ENCODE measurements at regions not wholly inside any gene's neighbourhood (a gene's known extent, or its start where the extent isn't known, plus 50 kb on each side); places are given as distances from the start of the nearest gene placed in this dataset.

DNA sequence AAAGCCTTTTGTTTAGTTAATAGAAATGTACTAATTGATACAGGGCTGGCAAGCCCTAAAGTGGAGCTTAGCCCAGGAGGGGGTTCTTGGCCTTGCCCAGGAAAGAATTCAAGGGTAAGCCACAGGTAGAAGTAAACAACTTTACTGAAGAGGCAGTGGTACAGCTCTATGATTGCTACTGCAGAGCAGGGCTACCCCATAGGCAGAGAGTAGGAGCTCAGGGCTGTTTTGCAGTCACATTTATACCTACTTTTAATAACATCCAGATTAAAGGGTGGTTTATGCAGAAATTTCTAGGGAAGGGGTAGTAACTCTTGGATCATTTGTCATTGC is 680.4 kb upstream of the GJE1 start:
- DNase-seq (ENCODE audit: low read depth in 2 of 2): no peak

DNA sequence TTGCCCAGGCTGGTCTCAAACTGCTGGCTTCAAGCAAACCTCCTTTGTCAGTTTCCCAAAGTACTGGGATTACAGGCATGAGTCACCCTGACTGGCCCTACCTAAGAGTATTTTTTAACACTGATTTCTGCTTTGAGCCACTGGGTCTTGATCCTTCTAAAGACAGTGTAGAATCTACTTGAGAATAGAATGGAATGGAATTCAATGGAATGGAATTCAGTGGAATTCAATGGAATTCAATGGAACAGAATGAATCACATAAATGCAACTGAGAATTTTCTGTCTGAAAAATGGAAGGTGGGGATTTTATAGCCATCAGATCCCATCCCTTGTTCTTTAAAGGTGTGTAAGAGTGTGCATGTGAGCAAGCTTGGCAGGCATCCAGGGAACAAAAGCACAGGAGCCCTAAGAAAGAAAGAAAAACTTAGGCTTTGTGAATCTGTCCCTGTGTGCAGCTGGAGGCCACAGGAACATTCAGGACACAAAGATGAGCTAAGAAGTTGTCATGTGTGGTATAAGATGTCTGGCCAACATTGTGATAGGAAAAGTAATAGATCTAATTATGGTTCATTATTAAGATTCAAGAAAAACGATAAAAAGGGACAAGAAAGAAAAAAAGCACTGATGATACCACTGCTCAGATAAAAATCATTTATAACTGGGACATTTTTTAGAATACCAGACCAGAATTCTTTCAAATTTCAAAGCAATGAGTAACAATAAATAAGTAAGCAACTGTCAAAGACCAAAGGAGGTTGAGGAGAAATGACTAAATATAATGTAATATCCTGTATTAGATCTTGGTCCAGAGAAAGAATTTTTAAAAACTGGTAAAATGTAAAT is 681.0 kb upstream of the GJE1 start:
- DNase-seq (ENCODE audit: low read depth in 2 of 2): no peak

DNA sequence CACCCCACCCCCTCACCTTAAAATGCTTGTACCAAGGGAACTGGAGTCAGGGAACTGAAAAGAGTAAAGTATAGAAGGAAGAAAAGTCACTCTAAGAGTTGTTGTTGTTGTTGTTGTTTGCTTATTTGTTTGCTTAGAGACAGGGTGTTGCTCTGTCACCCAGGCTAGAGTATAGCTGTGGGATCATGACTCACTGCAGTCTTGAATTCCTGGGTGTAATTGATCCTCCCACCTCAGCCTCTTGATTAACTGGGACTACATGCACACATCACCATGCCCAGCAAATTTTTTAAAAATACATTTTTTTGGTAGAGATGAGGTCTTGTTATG is 681.6 kb upstream of the GJE1 start:
- DNase-seq (ENCODE audit: low read depth in 2 of 2): no peak

DNA sequence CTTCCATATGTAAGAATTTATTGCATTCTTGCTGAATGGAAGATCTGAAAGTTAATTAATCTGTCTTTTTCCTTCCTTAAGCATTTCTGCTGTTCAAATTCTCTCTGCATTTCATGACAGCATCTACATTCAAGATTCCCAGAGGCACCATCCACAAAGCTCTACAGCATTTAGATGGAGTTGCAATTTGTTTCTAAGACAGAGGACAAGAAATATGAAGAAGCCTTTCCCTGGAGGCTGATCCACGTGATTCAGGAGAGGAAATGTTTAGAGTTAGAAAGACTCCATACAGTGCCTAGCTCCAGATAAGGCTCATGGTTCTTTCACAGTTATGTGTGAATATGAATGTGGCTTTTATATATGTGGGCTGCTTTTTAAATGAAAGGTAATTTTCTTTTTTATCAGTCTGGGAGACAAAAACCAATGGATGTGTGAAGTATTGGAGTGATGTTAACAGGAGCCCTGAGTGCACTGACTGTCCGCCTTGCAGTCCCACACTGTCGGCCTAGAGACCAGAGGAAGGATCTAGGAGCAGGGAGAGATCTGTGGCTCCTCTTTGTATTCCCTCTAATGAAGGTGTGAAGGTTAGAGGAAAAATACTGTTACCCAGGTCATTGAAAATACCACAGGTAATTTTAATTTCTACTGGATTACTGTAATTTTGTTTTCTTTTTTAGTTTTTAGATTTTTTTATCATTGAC is 686.6 kb upstream of the GJE1 start:
- no peak for DNase-seq (ENCODE audit: low read depth in 2 of 2)

DNA sequence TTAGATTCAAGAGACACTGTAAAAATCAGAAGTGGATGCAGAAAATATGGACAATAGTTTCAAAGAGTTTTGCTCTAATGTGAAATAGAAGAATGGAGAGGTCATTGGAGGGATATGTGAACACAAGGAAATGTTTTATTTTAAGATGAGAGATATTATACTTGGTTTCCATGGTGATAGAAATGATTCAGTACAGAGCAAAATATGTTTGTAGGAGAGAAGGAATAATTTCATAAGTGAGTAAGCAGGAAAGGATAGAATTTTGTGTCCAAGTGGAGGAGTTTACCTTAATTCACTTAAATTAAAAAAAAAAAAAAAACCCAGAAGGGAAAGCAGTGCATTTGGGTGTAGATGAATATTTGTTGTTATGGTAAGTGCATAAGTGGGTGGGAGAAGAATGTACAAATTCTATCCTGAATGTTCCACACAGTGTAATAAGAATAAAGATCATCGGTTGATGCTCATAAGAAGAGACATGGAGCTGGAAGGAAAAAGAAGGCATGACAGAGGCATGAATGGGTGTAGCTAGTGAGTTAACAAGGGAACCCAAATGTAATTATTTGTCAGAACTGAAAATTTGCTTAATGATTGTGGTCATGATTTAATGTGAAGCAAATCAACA is 688.9 kb upstream of the GJE1 start:
- DNase-seq (ENCODE audit: low read depth in 2 of 2): no peak

DNA sequence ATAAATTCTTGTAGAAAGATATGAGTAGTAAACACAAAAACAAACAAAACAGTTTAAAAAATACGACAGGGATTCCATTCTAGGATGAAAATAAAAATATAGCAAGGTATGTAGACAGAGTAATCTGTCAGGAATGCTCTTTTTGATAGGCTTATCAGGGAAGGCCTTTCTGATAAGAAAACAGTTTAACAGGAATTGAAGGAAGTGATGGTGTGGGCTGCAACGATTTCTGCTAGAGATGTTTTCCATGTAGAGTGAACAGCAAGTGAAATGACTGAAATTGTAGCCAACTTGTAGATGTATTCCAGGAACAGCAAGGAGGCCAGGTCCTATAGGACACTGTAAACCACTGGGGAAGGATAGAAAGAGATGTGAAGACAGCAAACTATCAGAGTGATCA is 689.7 kb upstream of the GJE1 start:
- no peak for DNase-seq (ENCODE audit: low read depth in 2 of 2)

DNA sequence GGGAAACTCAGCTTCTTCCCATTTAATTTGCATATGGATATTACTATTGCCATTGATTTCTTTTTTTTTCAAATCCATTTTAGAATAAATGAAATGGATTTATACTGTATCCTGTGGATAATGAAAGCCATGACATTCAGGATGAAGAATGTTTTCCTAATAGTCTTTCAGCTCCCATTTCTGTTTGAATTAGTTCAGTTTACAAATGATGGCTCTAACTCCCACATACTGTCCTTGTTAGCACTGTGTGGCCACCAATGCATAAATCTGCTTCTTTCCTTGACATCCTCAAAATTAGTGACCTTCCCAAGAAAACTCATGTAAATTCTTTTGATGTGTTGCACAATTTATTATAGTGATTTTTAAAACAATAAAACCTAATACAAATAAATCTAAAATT is 693.2 kb upstream of the GJE1 start:
- DNase-seq (ENCODE audit: low read depth in 2 of 2): no peak

DNA sequence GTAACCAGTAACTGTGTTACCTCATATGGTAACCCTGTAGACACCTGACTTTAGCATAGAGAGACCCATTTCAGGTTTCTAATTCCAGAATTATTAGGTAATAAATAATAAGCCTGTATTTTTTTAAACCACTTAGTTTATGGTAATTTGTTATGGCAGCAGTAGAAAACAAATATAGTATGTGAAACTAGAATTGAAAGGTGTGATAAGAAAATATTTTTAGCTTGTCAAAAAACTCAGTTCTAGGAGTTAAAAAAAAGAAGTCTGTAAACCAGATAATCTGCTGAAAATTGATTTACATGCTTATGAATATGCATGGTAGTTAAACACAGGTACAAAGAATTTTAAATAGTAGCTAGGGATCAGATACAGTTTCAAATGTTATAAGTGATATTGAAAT is 695.0 kb upstream of the GJE1 start:
- no peak for DNase-seq (ENCODE audit: low read depth in 2 of 2)

DNA sequence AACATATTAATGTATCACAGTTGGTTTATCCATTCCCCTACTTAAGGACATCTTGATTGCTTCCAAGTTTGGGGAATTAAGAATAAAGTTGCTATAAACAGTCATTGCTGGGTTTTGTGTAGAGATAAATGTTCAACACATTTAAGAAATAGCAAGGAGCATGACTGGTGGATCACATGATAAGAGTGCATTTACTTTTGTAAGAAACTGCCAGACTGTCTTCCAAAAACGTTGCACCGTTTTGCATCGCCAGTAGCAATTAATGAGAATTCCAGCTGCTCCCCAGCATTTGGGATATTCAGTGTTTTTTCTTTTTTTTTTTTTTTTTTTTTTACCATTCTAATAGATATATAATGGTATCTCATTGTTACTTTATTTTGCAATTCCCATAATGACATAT is 695.7 kb upstream of the GJE1 start:
- no peak for DNase-seq (ENCODE audit: low read depth in 2 of 2)

DNA sequence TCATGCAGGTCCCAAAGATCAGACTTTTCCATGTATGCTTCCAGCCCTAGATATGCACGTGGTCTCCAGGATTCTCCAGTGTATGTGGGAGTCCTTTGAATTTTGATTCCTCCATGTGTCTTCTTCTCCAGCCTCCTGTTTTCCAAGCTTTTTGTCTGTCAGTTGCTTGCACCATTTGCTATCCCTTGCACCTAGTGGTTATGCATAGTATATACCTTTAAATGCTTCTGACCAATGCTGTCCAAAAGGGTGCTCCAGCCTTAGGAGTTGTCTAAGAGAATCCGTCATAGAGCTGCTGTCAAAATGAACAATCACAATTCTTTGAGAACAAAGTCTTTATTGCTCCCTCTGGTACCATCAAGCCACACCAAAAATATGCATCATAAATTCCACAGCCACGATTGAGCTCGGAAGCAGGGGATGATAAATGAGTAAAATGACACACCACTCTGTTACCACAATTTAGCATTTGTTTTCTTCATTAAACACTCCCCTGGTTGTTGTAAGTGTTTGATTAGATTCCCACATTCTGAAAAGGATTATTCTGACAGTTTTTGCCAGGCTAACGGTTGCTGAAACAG is 706.2 kb upstream of the GJE1 start:
- no peak for DNase-seq (ENCODE audit: low read depth in 2 of 2)

DNA sequence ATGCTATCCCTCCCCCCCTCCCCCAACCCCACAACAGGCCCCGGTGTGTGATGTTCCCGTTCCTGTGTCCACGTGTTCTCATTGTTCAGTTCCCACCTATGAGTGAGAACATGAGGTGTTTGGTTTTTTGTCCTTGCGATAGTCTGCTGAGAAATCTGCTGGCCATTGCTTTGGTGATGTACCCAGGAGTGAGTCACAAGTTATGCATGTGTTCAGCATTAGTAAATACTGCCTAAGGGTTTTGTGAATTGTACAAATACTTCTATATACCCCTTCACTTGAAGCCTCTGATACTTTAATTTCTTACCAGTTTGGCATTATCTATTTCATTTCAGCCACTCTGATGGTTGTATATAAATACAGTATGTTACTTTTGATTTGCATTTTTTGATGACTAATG is 711.3 kb upstream of the GJE1 start:
- DNase-seq (ENCODE audit: low read depth in 2 of 2): no peak

DNA sequence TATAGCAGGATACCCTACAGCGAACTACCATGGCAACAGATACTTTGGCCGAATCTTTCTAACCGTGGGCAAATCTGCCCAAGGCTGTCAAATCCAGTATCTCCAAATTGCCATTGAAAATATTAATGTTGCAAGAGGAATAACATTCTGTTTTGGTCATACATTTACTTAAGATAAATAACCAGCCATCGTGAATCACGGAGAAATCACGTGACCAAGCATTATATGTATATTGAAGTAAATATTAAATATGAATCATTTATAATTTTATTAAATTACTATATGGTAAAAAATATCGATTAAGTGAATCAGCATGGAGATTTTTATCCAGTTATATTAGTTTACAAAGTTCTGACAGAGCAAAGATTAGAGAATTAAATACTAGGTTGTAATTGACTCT is 714.6 kb upstream of the GJE1 start:
- no peak for DNase-seq (ENCODE audit: low read depth in 2 of 2)

DNA sequence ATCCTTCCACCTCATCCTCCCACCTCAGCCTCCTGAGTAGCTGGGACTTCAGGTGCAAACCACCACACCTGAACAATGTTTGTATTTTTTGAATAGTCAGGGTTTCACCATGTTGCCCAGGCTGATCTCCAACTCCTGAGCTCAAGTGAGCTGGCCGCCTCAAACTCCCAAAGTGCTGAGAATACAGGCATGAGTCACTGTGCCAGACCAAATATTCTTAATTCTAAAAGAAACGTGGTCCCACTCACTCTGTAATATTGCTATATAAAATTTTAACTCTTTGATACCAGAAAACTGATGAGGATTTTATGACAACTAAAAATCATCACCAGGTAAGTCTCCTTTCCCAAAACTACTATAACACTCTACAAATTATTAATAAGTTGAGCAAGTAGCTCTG is 716.8 kb upstream of the GJE1 start:
- no peak for DNase-seq (ENCODE audit: low read depth in 2 of 2)

DNA sequence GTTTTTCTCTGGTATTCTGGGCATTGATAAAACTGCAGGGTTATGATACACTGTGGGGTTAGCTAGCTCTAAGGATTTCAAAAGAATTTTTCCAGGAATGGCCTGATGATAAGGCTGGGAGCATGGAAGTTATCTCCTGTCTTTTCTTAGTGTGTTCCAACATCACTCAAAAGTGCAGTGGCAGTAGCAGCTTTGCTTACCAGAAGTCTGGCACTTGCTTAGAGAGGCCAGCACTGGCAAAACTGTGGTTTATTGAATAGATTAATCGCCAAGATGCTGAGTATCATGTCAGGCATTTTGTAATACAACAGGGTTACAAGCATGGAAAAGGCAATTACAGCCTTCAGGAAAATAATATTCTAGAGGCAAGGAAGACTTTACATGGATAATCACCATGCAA is 719.5 kb upstream of the GJE1 start:
- DNase-seq (ENCODE audit: low read depth in 2 of 2): no peak

DNA sequence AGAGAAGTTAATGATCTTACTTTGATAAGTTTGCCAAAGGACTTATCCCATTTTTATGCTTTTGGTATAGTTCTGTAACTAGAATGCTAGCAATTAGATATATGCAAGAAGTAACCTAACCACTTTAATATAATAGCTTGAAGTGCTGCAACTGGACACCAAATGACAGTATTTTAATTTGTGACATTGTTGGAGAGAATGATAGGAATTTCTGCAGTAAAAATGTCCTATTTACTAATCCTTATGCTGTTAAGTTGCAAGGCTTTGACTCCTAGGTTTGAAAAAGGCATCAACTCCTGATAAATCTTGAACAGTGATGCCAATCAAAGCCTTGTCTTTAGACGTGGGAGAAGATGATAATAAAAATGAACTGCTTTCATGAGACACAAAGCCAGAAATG is 726.0 kb upstream of the GJE1 start:
- no peak for DNase-seq (ENCODE audit: low read depth in 2 of 2)

DNA sequence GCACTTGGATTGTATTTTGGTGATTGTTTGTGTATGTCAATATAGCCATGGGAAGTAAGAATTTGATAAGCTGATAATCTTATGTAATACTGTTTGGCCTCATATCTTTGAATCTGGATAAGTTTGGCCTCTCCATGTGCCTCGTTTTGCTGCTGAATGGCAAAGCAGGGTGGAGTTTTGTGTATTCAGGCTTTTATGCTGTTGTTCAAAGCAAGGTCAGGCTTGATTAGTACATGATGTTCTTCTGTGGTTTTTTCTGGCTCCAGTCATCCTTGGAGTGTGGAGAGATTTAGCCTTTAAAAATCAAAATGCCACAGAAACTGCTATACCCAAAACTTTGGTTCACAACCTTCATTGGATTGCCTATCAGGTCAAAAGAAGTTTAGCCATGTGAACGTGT is 728.9 kb upstream of the GJE1 start:
- DNase-seq (ENCODE audit: low read depth in 2 of 2): no peak

DNA sequence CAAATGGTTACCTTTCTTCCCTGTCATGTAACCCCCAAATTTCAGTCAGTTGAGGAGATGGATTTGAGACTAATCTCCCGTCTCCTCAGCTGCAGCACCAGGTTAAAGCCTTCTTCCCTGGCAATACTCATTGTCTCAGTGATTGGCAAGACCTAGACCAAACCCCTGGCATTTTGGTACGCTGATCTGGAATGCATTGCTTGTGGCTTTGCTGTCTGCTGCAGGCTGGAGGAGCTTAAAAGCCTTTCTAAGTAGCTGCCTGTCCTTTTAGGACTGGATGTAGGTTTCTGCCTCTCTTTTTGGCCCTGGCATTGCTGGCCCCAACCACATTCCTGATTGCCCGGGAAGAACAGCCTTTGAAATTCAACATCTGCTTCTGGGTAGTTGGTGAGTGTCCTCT is 729.6 kb upstream of the GJE1 start:
- no peak for DNase-seq (ENCODE audit: low read depth in 2 of 2)

DNA sequence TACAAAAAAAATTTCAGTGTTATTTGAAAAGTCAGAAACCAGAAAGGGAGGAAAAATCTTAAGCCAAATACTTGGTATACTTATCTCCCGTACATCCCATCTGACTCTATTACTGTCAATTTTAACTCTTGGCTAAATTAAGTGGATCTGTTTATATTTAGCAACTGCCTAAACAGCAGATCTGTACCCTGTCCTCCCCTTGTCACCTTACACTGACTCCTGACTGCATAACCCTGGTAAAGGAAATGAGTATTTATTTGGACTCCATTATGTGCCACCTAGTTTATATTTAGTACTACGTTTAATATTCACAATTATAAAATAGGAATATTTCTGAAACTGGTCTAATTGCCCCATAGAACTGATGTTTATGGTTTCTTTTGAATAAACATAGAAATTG is 730.2 kb upstream of the GJE1 start:
- no peak for DNase-seq (ENCODE audit: low read depth in 2 of 2)

DNA sequence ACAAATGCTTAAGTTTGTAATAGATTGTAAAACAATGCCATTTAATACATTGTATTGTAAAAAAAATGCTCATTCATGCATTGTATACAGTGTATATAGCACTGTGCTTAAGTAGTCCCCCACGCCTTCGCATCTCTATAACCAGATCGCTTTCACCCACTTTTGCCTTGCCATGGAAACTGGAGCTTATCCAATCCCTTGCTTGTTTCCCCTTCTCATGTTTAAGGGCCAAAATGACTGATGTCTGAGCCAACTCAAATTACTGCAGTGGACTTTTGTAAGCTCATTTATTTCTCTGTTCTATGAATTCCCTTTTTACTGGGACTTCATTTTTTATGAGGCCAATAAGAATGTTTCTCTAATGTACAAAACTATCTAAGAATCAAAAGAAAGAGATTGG is 730.9 kb upstream of the GJE1 start:
- no peak for DNase-seq (ENCODE audit: low read depth in 2 of 2)

DNA sequence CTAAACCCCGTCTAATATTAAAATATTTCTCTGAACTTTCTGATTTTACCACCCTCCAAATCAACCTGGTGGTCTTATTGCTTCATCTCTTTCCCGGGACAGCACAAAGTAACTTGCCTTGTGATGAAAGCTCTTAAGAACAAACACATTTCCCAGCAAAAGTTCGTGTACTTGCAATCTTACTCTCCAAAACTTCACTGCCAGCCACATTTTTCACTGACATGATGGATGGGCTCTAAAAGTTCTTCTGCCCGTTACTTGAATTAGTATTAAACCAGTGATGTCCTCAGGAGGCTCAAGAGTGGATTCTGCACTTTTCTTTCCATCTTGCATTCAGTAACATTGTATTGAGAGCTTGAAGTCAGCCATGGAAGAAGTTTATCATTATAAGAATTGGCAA is 731.6 kb upstream of the GJE1 start:
- no peak for DNase-seq (ENCODE audit: low read depth in 2 of 2)

DNA sequence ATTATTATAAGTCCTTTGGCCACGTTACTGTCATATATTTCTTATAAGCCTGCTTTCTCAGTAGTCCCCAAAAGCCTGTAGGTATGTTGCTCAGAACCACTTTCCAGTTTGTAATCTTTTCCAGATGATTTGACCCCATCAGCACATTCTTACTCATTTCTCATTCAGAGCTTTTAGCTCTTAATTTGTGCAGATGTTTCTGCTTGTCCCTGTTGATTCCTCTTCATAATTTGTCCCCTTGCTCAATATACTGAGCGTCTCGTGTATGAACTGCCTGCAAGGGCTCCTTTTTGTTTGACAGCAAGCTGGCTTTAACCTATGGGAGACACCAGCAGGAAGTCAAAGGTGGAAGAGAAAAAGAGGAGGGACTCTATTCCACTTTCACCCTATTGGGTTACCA is 733.8 kb upstream of the GJE1 start:
- no peak for DNase-seq (ENCODE audit: low read depth in 2 of 2)

DNA sequence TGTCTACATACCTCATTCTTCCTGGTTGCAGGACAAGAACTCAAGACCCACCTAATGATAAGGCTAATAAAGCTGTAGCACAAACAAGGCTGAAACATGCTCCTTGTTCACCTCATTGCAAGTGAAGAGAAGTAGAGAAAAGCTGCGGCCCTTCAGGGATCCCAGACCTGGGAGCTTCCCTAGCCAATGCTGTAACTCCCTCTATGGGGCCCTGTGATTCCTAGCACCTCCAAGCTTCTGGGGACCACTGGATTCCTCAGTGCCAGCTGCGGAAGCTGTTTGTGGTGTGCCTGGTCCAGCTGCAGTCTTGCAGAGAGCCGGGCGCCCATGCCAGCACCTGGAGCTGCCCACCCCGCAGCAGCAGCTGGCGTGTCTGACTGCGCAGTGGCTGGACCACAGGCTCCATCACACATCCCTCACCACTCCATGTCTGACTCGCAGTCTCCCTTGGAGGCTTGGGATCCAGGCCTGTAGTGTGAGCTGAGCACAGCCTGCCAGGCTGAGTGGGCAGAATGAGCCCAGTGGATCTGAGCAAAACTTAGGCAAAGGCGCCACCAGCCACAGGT is 737.2 kb upstream of the GJE1 start:
- DNase-seq (ENCODE audit: low read depth in 2 of 2): no peak

DNA sequence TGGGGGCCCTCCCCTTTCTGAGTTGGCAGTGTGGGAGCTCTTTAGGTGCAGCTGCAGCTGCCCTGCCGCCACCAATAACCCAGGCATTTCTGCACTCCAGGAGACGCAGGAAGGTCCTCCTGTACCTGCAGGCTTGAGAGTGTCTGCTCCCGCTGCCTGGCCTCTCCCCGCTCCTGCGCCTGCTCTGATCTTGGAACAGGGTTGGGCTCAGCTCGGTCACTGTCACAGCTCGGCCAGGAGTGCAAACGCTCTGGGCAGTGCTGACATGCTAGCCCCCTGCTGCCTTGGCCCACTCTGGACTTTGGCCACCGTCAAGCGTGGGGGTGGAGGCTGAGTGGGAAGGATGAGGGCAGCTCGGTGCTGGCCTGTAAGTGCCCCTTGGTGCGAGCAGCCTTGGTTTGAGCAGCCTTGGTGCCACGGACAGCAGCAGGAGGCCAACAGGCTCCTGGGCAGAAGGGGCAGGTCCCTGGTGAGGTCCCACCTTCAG is 738.1 kb upstream of the GJE1 start:
- no peak for DNase-seq (ENCODE audit: low read depth in 2 of 2)
